Upper lobe of left lung (tissue), 4 donors: ENCODE measurements at regions not wholly inside any gene's neighbourhood (a gene's known extent, or its start where the extent isn't known, plus 50 kb on each side); places are given as distances from the start of the nearest gene placed in this dataset.

ENCODE experiments used
- EP300 ChIP-seq, 4 donors: sonication (generic); formaldehyde crosslinking; IDR thresholded peaks; one replicate each; pipeline ENCODE4 v1.5.1; 2017; ENCODE audit warnings: antibody characterized with exemption in 4 of 4, control low read depth in 2 of 4
- POLR2A ChIP-seq, 4 donors: fragments of 450-650 bp; IDR thresholded peaks; one replicate each; pipeline ENCODE4 v1.5.1; 2016 to 2017; ENCODE audit warnings: antibody characterized with exemption in 4 of 4, mild to moderate bottlenecking in 2 of 4
- POLR2AphosphoS5 ChIP-seq, 2 donors: sonication (generic); formaldehyde crosslinking; IDR thresholded peaks; one replicate each; pipeline ENCODE4 v1.5.1; 2017; ENCODE audit warnings: antibody characterized with exemption in 2 of 2
- TF ChIP-seq, protein P1 (sequence below), 6 experiments: fragments of 450-650 bp in 4 of 6; fragments of 200-600 bp in 2 of 6; sonication (generic) in 2 of 6; IDR thresholded peaks; one replicate each; pipeline ENCODE4 v1.5.1; 2016 to 2019; ENCODE audit warnings: antibody characterized with exemption in 6 of 6

DNA sequence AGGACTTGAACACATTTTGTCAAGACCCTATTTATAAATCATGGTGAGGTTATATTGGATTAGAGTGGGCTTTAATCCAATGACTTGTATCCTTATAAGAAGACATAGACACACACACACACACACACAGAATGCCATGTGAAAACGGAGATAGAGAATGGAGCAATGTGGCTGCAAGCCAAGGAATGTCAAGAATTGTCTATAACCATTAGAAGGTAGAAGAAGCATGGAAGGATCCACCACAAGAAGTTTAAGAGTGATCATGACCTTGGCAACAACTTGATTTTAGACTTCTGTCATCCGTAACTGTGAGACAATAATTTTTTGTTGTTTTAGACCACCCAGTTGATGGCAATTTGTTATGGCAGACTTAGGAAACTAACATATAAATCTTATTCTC is 514.2 kb downstream of the TFEC start:
- TF ChIP-seq POLR2A (IDR thresholded peaks at IDR 0.05) = no peak
- TF ChIP-seq, protein P1, sequence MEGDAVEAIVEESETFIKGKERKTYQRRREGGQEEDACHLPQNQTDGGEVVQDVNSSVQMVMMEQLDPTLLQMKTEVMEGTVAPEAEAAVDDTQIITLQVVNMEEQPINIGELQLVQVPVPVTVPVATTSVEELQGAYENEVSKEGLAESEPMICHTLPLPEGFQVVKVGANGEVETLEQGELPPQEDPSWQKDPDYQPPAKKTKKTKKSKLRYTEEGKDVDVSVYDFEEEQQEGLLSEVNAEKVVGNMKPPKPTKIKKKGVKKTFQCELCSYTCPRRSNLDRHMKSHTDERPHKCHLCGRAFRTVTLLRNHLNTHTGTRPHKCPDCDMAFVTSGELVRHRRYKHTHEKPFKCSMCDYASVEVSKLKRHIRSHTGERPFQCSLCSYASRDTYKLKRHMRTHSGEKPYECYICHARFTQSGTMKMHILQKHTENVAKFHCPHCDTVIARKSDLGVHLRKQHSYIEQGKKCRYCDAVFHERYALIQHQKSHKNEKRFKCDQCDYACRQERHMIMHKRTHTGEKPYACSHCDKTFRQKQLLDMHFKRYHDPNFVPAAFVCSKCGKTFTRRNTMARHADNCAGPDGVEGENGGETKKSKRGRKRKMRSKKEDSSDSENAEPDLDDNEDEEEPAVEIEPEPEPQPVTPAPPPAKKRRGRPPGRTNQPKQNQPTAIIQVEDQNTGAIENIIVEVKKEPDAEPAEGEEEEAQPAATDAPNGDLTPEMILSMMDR (IDR thresholded peaks at IDR 0.05) = no peak
- no peak for TF ChIP-seq POLR2AphosphoS5 (IDR thresholded peaks at IDR 0.05)
- TF ChIP-seq EP300 (IDR thresholded peaks at IDR 0.05) = no peak
